HL-60 (cell line): ENCODE measurements at regions not wholly inside any gene's neighbourhood (a gene's known extent, or its start where the extent isn't known, plus 50 kb on each side); places are given as distances from the start of the nearest gene placed in this dataset.

ENCODE experiments used
- DNase-seq, 2 experiments: peaks; one replicate each; pipeline ENCODE4 v3.0.0-alpha.2; 2010 to 2020; ENCODE audit warnings: low read depth in 1 of 2, low spot score in 1 of 2
- H3K27ac ChIP-seq: fragments of 250-450 bp; sonication (Bioruptor Pico); replicated peaks from 2 replicates; pipeline ENCODE4 v1.5.1; 2020; ENCODE audit warnings: mild to moderate bottlenecking, moderate library complexity
- H3K27me3 ChIP-seq: fragments of 250-450 bp; sonication (Bioruptor Pico); 2 replicates; pipeline ENCODE4 v1.5.1; 2021; ENCODE audit warnings: mild to moderate bottlenecking, moderate library complexity; ENCODE audit not compliant: insufficient read depth, poor library complexity, severe bottlenecking
- H3K4me3 ChIP-seq: replicated peaks from 2 replicates; pipeline ENCODE4 v1.5.1; 2011; ENCODE audit warnings: mild to moderate bottlenecking, control low read depth, low read length; ENCODE audit not compliant: insufficient read depth
- CTCF ChIP-seq: IDR thresholded peaks from one replicate; pipeline ENCODE4 v1.5.1; 2011; ENCODE audit warnings: low read length, control low read depth, inconsistent platforms; ENCODE audit not compliant: insufficient read depth
- GABPA ChIP-seq: IDR thresholded peaks from 2 replicates; pipeline ENCODE4 v1.6.1; 2012; ENCODE audit warnings: low read depth
- POLR2AphosphoS5 ChIP-seq: IDR thresholded peaks from 2 replicates; pipeline ENCODE4 v1.6.1; 2012; ENCODE audit warnings: low read depth
- REST ChIP-seq: IDR thresholded peaks from 2 replicates; pipeline ENCODE4 v1.6.1; 2012; ENCODE audit warnings: low read depth; ENCODE audit not compliant: insufficient replicate concordance
- SPI1 ChIP-seq: IDR thresholded peaks from 2 replicates; pipeline ENCODE4 v1.6.1; 2012; ENCODE audit warnings: low read depth, mild to moderate bottlenecking, borderline replicate concordance

GRCh38 chr9:38149647-38150046 lies 80.6 kb upstream of the SHB start:
- no peak for DNase-seq
- Histone ChIP-seq H3K27ac (no peak overlapping the region), H3K4me3 (no peak overlapping the region), H3K27me3 (no peaks in the 10 kb centered on the region)
- TF ChIP-seq CTCF: no peak
- no peak for TF ChIP-seq GABPA
- TF ChIP-seq SPI1: no peak
- no peak for TF ChIP-seq REST
- no peak for TF ChIP-seq POLR2AphosphoS5

GRCh38 chr9:38146844-38147243 lies 77.8 kb upstream of the SHB start:
- no peak for DNase-seq
- TF ChIP-seq GABPA (no peak), REST (no peak), SPI1 (no peak), POLR2AphosphoS5 (no peak), CTCF (no peak)

GRCh38 chr9:38145526-38146053 lies 76.6 kb upstream of the SHB start:
- no peak overlapping the region for H3K27ac ChIP-seq
- TF ChIP-seq REST (no peak), POLR2AphosphoS5 (no peak), SPI1 (no peak), GABPA (no peak), CTCF (no peak)
- no peak for DNase-seq
- H3K4me3 ChIP-seq: no peak overlapping the region
- peaks cover 3% of the 10 kb centered on the region for H3K27me3 ChIP-seq

More at GRCh38 chr9:38146844-38147243, 77.8 kb upstream of the SHB start:
- no peak overlapping the region for H3K27ac ChIP-seq
- no peak overlapping the region for H3K4me3 ChIP-seq
- peaks cover under 1% of the 10 kb centered on the region for H3K27me3 ChIP-seq
